K562 (cell line): ENCODE measurements at regions not wholly inside any gene's neighbourhood (a gene's known extent, or its start where the extent isn't known, plus 50 kb on each side); places are given as distances from the start of the nearest gene placed in this dataset.

Experiments used
- ATAC-seq: fragments of 200-7000 bp; cut with Tn5 transposase; 3 replicates; pipeline ENCODE4 v1.9.1; 2020; ENCODE audit warnings: moderate library complexity
- BruUV-seq: library from RNA; stranded (reverse); fragments of 400-500 nt; replicated peaks from 2 replicates; lab custom pipeline; 2021; lab: Mats Ljungman, UMichigan
- CTCF ChIA-PET: fragments of 300-600 bp; formaldehyde crosslinking; extraction: SDS; loops from one replicate; lab custom pipeline; 2021; ENCODE audit warnings: low intra/inter-chr PET ratio; lab: Yijun Ruan, JAX
- POLR2A ChIA-PET: fragments of 300-600, 350-650 bp; sonication (Branson Sonifier 250); formaldehyde crosslinking; extraction: SDS; loops from one replicate; lab custom pipeline; 2021; ENCODE audit warnings: antibody characterized with exemption, inconsistent platforms; lab: Yijun Ruan, JAX
- DNase-seq, 4 experiments: peaks; one replicate each; pipeline versions ENCODE4 v3.0.0 to v3.0.0-alpha.2; 2011 to 2018; ENCODE audit warnings: low spot score in 3 of 4, mixed read lengths in 3 of 4; ENCODE audit errors: extremely low read depth in 1 of 4
- FAIRE-seq: peaks from 2 replicates; lab custom pipeline; 2011; peaks lifted over from hg19 to GRCh38; lab: Jason Lieb, UNC
- H2AFZ ChIP-seq: 2 replicates; pipeline ENCODE4 v1.6.0; 2011; ENCODE audit warnings: low read depth, low read length, control low read depth, inconsistent platforms
- H3K27ac ChIP-seq: fragments of 200-600 bp; 3 replicates; pipeline ENCODE4 v1.8.0; 2011; ENCODE audit warnings: low read depth, mild to moderate bottlenecking, control low read depth, inconsistent platforms, low read length, moderate library complexity, mixed read lengths; ENCODE audit errors: extremely low read depth
- H3K27me3 ChIP-seq, 2 experiments: fragments of 300-600 bp in 1 of 2; 2 replicates in 1 of 2; 3 replicates in 1 of 2; pipeline versions ENCODE4 v1.6.0 to v1.8.0; 2011; ENCODE audit warnings: inconsistent platforms in 2 of 2, low read length in 2 of 2, mild to moderate bottlenecking in 1 of 2, mixed read lengths in 1 of 2, moderate library complexity in 1 of 2; ENCODE audit not compliant: control insufficient read depth in 2 of 2, insufficient read depth in 2 of 2
- H3K36me3 ChIP-seq: fragments of 300-600 bp; 3 replicates; pipeline ENCODE4 v1.8.0; 2011; ENCODE audit warnings: mild to moderate bottlenecking, low read length, inconsistent platforms; ENCODE audit not compliant: control insufficient read depth, insufficient read depth
- H3K4me1 ChIP-seq, 2 experiments: fragments of 200-600 bp in 1 of 2; replicated peaks in 1 of 2; 2 replicates in 1 of 2; 3 replicates in 1 of 2; pipeline versions ENCODE4 v1.5.1 to v1.8.0; 2011; ENCODE audit warnings: inconsistent platforms in 2 of 2, low read length in 2 of 2, mild to moderate bottlenecking in 1 of 2, mixed read lengths in 1 of 2, moderate library complexity in 1 of 2; ENCODE audit not compliant: control insufficient read depth in 2 of 2, insufficient read depth in 2 of 2
- H3K4me2 ChIP-seq: 2 replicates; pipeline ENCODE4 v1.6.1; 2011; ENCODE audit warnings: low read length, control low read depth, inconsistent platforms, mixed read lengths; ENCODE audit not compliant: insufficient read depth
- H3K4me3 ChIP-seq: fragments of 200-600 bp; sonication (generic), shearing (Covaris generic); 2 replicates; pipeline ENCODE4 v1.5.1; 2016; ENCODE audit warnings: control low read depth, inconsistent platforms
- H3K79me2 ChIP-seq: fragments of 200-600 bp; 3 replicates; pipeline ENCODE4 v1.8.0; 2011; ENCODE audit warnings: low read length, inconsistent platforms; ENCODE audit not compliant: control insufficient read depth, insufficient read depth
- H3K9ac ChIP-seq, 2 experiments: 2 replicates each; pipeline versions ENCODE4 v1.6.0 to v1.6.1; 2011; ENCODE audit warnings: low read depth in 2 of 2, low read length in 2 of 2, control low read depth in 1 of 2, inconsistent platforms in 1 of 2, mild to moderate bottlenecking in 1 of 2, mixed read lengths in 1 of 2; ENCODE audit not compliant: insufficient read depth in 1 of 2
- H3K9me1 ChIP-seq: one replicate; pipeline ENCODE4 v1.6.0; 2011; ENCODE audit warnings: inconsistent platforms, mild to moderate bottlenecking, low read length, moderate library complexity; ENCODE audit not compliant: control insufficient read depth, insufficient read depth
- H3K9me3 ChIP-seq: replicated peaks from 2 replicates; pipeline ENCODE4 v1.5.1; 2011; ENCODE audit warnings: low read depth, low read length, inconsistent platforms; ENCODE audit not compliant: control insufficient read depth, insufficient read depth
- H4K20me1 ChIP-seq: replicated peaks from 2 replicates; pipeline ENCODE4 v1.6.1; 2011; ENCODE audit warnings: low read length, inconsistent platforms, mixed read lengths; ENCODE audit not compliant: control insufficient read depth, insufficient read depth
- ARID2 ChIP-seq: fragments of 450-650 bp; IDR thresholded peaks from 2 replicates; pipeline ENCODE4 v1.6.1; 2017; ENCODE audit warnings: antibody characterized with exemption, mild to moderate bottlenecking
- CBX5 ChIP-seq: IDR thresholded peaks from 2 replicates; pipeline ENCODE4 v1.6.1; 2014; ENCODE audit warnings: low read depth, borderline replicate concordance
- ELF1 ChIP-seq: fragments of 200-800 bp; sonication (Bioruptor generic); IDR thresholded peaks from 2 replicates; pipeline ENCODE4 v1.6.1; 2016; ENCODE audit warnings: missing genetic modification characterization, missing compliant biosample characterization
- FOXA1 ChIP-seq: fragments of 450-650 bp; IDR thresholded peaks from 2 replicates; pipeline ENCODE4 v1.6.1; 2016; ENCODE audit warnings: mild to moderate bottlenecking, borderline replicate concordance
- KHSRP ChIP-seq: fragments of 450-650 bp; IDR thresholded peaks from 2 replicates; pipeline ENCODE4 v1.6.1; 2017
- MIER1 ChIP-seq: fragments of 450-650 bp; IDR thresholded peaks from 2 replicates; pipeline ENCODE4 v1.6.1; 2016; ENCODE audit warnings: antibody characterized with exemption, mild to moderate bottlenecking, low read depth
- MTA1 ChIP-seq: fragments of 450-650 bp; IDR thresholded peaks from 2 replicates; pipeline ENCODE4 v1.6.1; 2017; ENCODE audit warnings: borderline replicate concordance
- NBN ChIP-seq: fragments of 450-650 bp; IDR thresholded peaks from 2 replicates; pipeline ENCODE4 v1.6.1; 2016; ENCODE audit warnings: low read depth, mild to moderate bottlenecking
- SNRNP70 ChIP-seq: fragments of 200-400 bp; formaldehyde crosslinking; optimal IDR thresholded peaks from 2 replicates; pipeline ENCODE3; 2017; ENCODE audit warnings: low read depth, low read length
- SP2 ChIP-seq: IDR thresholded peaks from 2 replicates; pipeline ENCODE4 v1.6.1; 2011; ENCODE audit warnings: mild to moderate bottlenecking, low read depth, low read length, moderate library complexity; ENCODE audit not compliant: poor library complexity, severe bottlenecking; ENCODE audit errors: extremely low read depth
- SRSF1 ChIP-seq: fragments of 200-400 bp; formaldehyde crosslinking; IDR thresholded peaks from 2 replicates; pipeline ENCODE4 v1.6.1; 2017; ENCODE audit warnings: mild to moderate bottlenecking, low read depth, low read length, moderate library complexity
- STAG1 ChIP-seq: sonication (generic); formaldehyde crosslinking; IDR thresholded peaks from 2 replicates; pipeline ENCODE4 v1.5.0; 2020; ENCODE audit warnings: missing genetic modification reagents, borderline replicate concordance
- TBP ChIP-seq: optimal IDR thresholded peaks from 2 replicates; pipeline ENCODE3; 2011; ENCODE audit warnings: low read depth, low read length, improper control_type of control experiment
- ZFP1 ChIP-seq: fragments of 450-650 bp; formaldehyde crosslinking; IDR thresholded peaks from 2 replicates; pipeline ENCODE4 v1.4.0; 2020; ENCODE audit warnings: mild to moderate bottlenecking, mixed read lengths
- ZNF347 ChIP-seq: fragments of 450-650 bp; formaldehyde crosslinking; IDR thresholded peaks from 2 replicates; pipeline ENCODE4 v1.4.0; 2020; ENCODE audit warnings: low read depth, mild to moderate bottlenecking, moderate library complexity
- ZNF431 ChIP-seq: sonication (generic); formaldehyde crosslinking; IDR thresholded peaks from 2 replicates; pipeline ENCODE4 v1.8.0; 2022; ENCODE audit warnings: mild to moderate bottlenecking, missing genetic modification reagents
- ZNF444 ChIP-seq: fragments of 250-450 bp; sonication (Bioruptor Pico); IDR thresholded peaks from 2 replicates; pipeline ENCODE4 v1.4.0; 2020; ENCODE audit warnings: mild to moderate bottlenecking, moderate library complexity
- WGBS: fragments of 100-300 bp; shearing (Covaris generic); methylation state at CpG from one replicate; pipeline ENCODE4 v1.1.6; 2016; ENCODE audit warnings: low coverage, mixed read lengths; ENCODE audit not compliant: insufficient coverage; ENCODE audit errors: missing lambda C conversion rate; 5-methylcytosine and 5-hydroxymethylcytosine counted together
- in situ Hi-C: fragments of 300-500 bp; cut with MboI; formaldehyde crosslinking; loops from 4 replicates; pipeline ENCODE4 v1.15.0; 2018; ENCODE audit warnings: inconsistent platforms, mixed read lengths
- intact Hi-C: fragments of 100-400 bp; cut with micrococcal nuclease; formaldehyde crosslinking; loops from 2 replicates; pipeline ENCODE4 v1.14.2; 2022
- TF ChIP-seq, protein P1 (sequence below): sonication (generic); formaldehyde crosslinking; IDR thresholded peaks from 2 replicates; pipeline ENCODE4 v1.8.1; 2023; ENCODE audit warnings: mild to moderate bottlenecking, missing genetic modification reagents

DNA sequence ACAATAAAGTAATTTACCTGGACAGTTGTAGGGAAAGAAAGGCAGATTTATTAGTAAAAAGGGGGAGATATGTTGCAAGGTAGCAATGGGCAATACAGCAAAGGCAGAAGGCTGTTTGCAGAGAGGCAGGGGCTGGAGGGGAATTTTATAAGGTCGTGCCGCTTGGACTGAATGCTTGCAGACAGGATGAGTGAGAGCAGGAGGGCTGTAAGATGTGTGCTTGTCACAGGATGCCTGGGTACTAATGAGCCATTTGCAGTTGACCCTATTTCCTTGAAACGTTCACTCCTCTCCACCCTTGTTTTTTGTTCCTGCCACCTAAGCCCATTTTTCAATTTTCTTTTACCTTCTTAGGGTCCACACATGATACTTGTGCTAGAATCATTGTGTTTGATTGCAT is 214.7 kb downstream of the TRAM1L1 start (continued):
- no peak for TF ChIP-seq NBN
- no peak for TF ChIP-seq FOXA1
- no peak for TF ChIP-seq KHSRP
- TF ChIP-seq TBP = no peak
- TF ChIP-seq, protein P1, sequence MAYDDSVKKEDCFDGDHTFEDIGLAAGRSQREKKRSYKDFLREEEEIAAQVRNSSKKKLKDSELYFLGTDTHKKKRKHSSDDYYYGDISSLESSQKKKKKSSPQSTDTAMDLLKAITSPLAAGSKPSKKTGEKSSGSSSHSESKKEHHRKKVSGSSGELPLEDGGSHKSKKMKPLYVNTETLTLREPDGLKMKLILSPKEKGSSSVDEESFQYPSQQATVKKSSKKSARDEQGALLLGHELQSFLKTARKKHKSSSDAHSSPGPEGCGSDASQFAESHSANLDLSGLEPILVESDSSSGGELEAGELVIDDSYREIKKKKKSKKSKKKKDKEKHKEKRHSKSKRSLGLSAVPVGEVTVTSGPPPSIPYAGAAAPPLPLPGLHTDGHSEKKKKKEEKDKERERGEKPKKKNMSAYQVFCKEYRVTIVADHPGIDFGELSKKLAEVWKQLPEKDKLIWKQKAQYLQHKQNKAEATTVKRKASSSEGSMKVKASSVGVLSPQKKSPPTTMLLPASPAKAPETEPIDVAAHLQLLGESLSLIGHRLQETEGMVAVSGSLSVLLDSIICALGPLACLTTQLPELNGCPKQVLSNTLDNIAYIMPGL (CRISPR knock-in tag) = no peak
- no peak for TF ChIP-seq MIER1

DNA sequence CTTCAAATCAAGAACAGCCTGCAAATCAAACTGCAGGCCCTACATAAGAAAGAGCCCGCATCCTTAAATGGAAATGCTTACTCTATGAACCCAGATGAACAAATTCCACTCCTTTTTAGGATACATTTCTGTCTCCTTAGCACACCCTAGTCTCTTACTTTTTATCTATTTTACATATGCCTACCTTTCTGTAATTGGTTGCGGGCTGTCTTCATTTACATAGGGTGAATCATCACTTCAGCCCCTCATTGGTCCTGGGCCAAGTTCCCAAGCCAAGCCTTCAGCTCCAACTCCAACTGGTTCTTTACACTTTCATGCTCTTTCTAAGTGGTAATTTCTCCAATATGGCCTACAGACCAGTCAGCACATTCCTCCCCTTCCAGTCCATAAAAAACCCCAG is 219.3 kb downstream of the TRAM1L1 start:
- DNase-seq (no peak), ATAC-seq (no peak), FAIRE-seq (no peak)
- WGBS = 5% methylated on average over 2 of the region's 2 CpGs
- Histone ChIP-seq H2AFZ (no peak overlapping the region), H3K27ac (no peak overlapping the region), H3K27me3 (no peaks in the 10 kb centered on the region), H3K9me1 (no peaks in the 10 kb centered on the region), H4K20me1 (no peaks in the 10 kb centered on the region), H3K4me3 (no peak overlapping the region), H3K9ac (no peak overlapping the region), H3K4me1 (no peaks in the 10 kb centered on the region), H3K9me3 (no peaks in the 10 kb centered on the region), H3K79me2 (no peaks in the 10 kb centered on the region), H3K4me2 (no peak overlapping the region), H3K36me3 (no peaks in the 10 kb centered on the region)
- in situ Hi-C loops = no loop called here
- TF ChIP-seq MTA1 (no peak), SNRNP70 (no peak), STAG1 (CRISPR knock-in tag) (no peak), ZNF347 (CRISPR knock-in tag) (no peak), SRSF1 (no peak), CBX5 (no peak), ZNF431 (CRISPR knock-in tag) (no peak), ELF1 (tag) (no peak), ZNF444 (CRISPR knock-in tag) (no peak), ZFP1 (CRISPR knock-in tag) (no peak), SP2 (no peak), ARID2 (no peak)
- BruUV-seq = no TSS peak
- intact Hi-C loops = no loop called here
- ChIA-PET CTCF (no interaction called here), POLR2A (no interaction called here)
